ENCODE measurements at regions not wholly inside any gene's neighbourhood (a gene's known extent, or its start where the extent isn't known, plus 50 kb on each side); places are given as distances from the start of the nearest gene placed in this dataset.
"Not testable (repeated sequence)": the region's sequence is repeated elsewhere in the genome, so short reads cannot be mapped to it uniquely, and the experiment has no call there.

GRCh38 chr2:111596808-111597705 is 286.9 kb downstream of the ANAPC1 start:
- DNase-seq = not testable (repeated sequence)

GRCh38 chr2:111598944-111599343 is 285.0 kb downstream of the ANAPC1 start:
- peak in 1 of 2 experiments; percentile 24 for DNase-seq

GRCh38 chr2:111602259-111602658 is 281.7 kb downstream of the ANAPC1 start:
- not testable (repeated sequence) for DNase-seq

GRCh38 chr2:111605798-111606197 is 278.2 kb downstream of the ANAPC1 start:
- DNase-seq = not testable (repeated sequence)

GRCh38 chr2:111606632-111607031 is 277.4 kb downstream of the ANAPC1 start:
- not testable (repeated sequence) for DNase-seq

GRCh38 chr2:111609146-111609844 is 274.7 kb downstream of the ANAPC1 start:
- not testable (repeated sequence) for DNase-seq

GRCh38 chr2:111610035-111610434 is 274.0 kb downstream of the ANAPC1 start:
- DNase-seq = not testable (repeated sequence)

GRCh38 chr2:111616651-111617218 is 267.3 kb downstream of the ANAPC1 start:
- DNase-seq = no peak

GRCh38 chr2:111617299-111618225 is 266.4 kb downstream of the ANAPC1 start:
- no peak for DNase-seq

- no peak for DNase-seq
These were observed 265.6 kb downstream of the ANAPC1 start for GRCh38 chr2:111618226-111618977.

- no peak for DNase-seq
These were observed 264.8 kb downstream of the ANAPC1 start for GRCh38 chr2:111618978-111619902.

- peak in 1 of 2 experiments; percentile 7 for DNase-seq
These were observed 263.7 kb downstream of the ANAPC1 start for GRCh38 chr2:111620281-111620680.

- no peak for DNase-seq
These were observed 261.1 kb downstream of the ANAPC1 start for GRCh38 chr2:111622859-111623258.

- no peak for DNase-seq
These were observed 260.6 kb downstream of the ANAPC1 start for GRCh38 chr2:111623380-111623779.

- DNase-seq = no peak
These were observed 259.4 kb downstream of the ANAPC1 start for GRCh38 chr2:111624411-111625156.

- DNase-seq = not testable (repeated sequence)
These were observed 258.8 kb downstream of the ANAPC1 start for GRCh38 chr2:111625157-111625537.

- DNase-seq = peak in 1 of 2 experiments; percentile 33
These were observed 257.7 kb downstream of the ANAPC1 start for GRCh38 chr2:111626037-111626864.

GRCh38 chr2:111626865-111627163 is 257.2 kb downstream of the ANAPC1 start:
- no peak for DNase-seq

- no peak for DNase-seq
These were observed 256.7 kb downstream of the ANAPC1 start for GRCh38 chr2:111627256-111627655.

All from activated T-cell treated with anti-CD3 and anti-CD28 coated beads, Interleukin-2, amount 50 U/mL, for 48 hours (primary cell).